ENCODE measurements at regions not wholly inside any gene's neighbourhood (a gene's known extent, or its start where the extent isn't known, plus 50 kb on each side); places are given as distances from the start of the nearest gene placed in this dataset.

- Histone ChIP-seq H3K4me1 (ENCODE audit: insufficient read depth, low read length) (no peaks in the 10 kb centered on the region), H3K27me3 (ENCODE audit: insufficient read depth, low read length, poor library complexity, severe bottlenecking) (no peaks in the 10 kb centered on the region), H3K27ac (ENCODE audit: low read depth, low read length) (no peak overlapping the region), H3K9me3 (ENCODE audit: low read length) (no peaks in the 10 kb centered on the region), H3K36me3 (ENCODE audit: insufficient read depth, low read length) (no peaks in the 10 kb centered on the region), H3K4me3 (ENCODE audit: low read length) (no peak overlapping the region)
- no peak for DNase-seq
- peaks cover 0 to 2% of the 10 kb centered on the region in 2 donors for H3K27me3 Mint-ChIP-seq
- no peak overlapping the region for H3K27ac Mint-ChIP-seq
- ChIA-PET POLR2A (no interaction called here), CTCF (no interaction called here)
- H3K4me3 Mint-ChIP-seq: no peak overlapping the region
- peaks cover 0 to 38% (median 5%) of the 10 kb centered on the region in 3 donors for H3K36me3 Mint-ChIP-seq
- H3K9me3 Mint-ChIP-seq: peaks cover 32 to 45% (median 37%) of the 10 kb centered on the region in 5 donors
- no peaks in the 10 kb centered on the region for H3K4me1 Mint-ChIP-seq
Measured at GRCh38 chr13:33891196-33891742, 73.3 kb downstream of the RFC3 start.

DNA sequence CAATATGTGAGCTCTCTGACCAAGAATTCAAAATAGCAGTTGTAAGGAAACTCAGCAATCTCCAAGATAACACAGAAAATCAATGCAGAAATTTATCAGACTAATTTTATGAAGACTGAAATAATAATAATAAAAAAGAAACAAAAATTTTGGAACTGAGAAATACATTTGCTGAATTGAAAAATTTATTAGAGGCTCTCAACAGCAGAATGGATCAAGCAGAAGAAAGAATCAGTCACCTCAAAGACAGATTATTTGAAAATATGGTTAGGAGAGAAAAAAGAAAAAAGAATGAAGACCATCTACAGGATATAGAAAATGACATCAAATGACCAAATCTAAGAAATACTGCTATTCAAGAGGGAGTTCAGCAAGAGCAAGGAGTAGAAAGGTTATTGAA, 75.6 kb downstream of the RFC3 start:
- H3K36me3 Mint-ChIP-seq: peaks cover 0 to 39% (median 5%) of the 10 kb centered on the region in 3 donors
- Histone ChIP-seq H3K4me1 (ENCODE audit: insufficient read depth, low read length) (no peaks in the 10 kb centered on the region), H3K27ac (ENCODE audit: low read depth, low read length) (no peak overlapping the region), H3K4me3 (ENCODE audit: low read length) (no peak overlapping the region), H3K27me3 (ENCODE audit: insufficient read depth, low read length, poor library complexity, severe bottlenecking) (no peaks in the 10 kb centered on the region), H3K36me3 (ENCODE audit: insufficient read depth, low read length) (no peaks in the 10 kb centered on the region), H3K9me3 (ENCODE audit: low read length) (no peaks in the 10 kb centered on the region)
- H3K4me1 Mint-ChIP-seq: no peaks in the 10 kb centered on the region
- ChIA-PET CTCF (no interaction called here), POLR2A (no interaction called here)
- no peak for DNase-seq
- H3K9me3 Mint-ChIP-seq: peaks cover 46 to 59% (median 54%) of the 10 kb centered on the region in 5 donors
- no peak overlapping the region for H3K27ac Mint-ChIP-seq
- H3K27me3 Mint-ChIP-seq: peaks cover 0 to 2% of the 10 kb centered on the region in 2 donors
- no peak overlapping the region for H3K4me3 Mint-ChIP-seq

DNA sequence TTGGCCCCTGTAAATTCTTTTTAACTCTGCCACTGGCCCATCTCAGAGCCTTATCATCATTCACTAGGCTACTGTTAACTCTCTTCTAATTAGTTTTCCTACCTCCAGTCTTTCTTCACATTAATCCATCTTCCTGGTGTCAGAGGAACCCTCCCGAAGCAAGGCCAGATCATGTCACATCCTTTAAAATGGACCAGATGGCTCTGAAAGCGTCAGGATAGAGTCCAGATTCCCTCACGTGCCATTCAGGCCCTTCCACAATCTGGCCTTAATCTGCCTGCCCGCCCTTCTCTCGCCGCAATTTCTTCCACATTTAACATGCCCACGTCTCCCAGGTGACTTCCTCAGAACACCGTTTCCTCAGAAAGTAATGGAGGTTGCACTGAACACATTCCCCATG, 86.5 kb downstream of the RFC3 start:
- Histone ChIP-seq H3K4me3 (ENCODE audit: low read length) (no peak overlapping the region), H3K27ac (ENCODE audit: low read depth, low read length) (no peak overlapping the region), H3K27me3 (ENCODE audit: insufficient read depth, low read length, poor library complexity, severe bottlenecking) (no peaks in the 10 kb centered on the region), H3K4me1 (ENCODE audit: insufficient read depth, low read length) (no peaks in the 10 kb centered on the region), H3K36me3 (ENCODE audit: insufficient read depth, low read length) (no peaks in the 10 kb centered on the region), H3K9me3 (ENCODE audit: low read length) (no peaks in the 10 kb centered on the region)
- Mint-ChIP-seq H3K4me3 (no peak overlapping the region), H3K9me3 (peaks cover 9 to 20% (median 11%) of the 10 kb centered on the region in 5 donors), H3K4me1 (no peaks in the 10 kb centered on the region), H3K36me3 (no peaks in the 10 kb centered on the region), H3K27ac (no peak overlapping the region), H3K27me3 (no peaks in the 10 kb centered on the region)
- CTCF ChIA-PET: no interaction called here
- POLR2A ChIA-PET: no interaction called here
- no peak for DNase-seq

GRCh38 chr13:33908116-33908515, 90.2 kb downstream of the RFC3 start:
- no peaks in the 10 kb centered on the region for H3K4me1 ChIP-seq (ENCODE audit: insufficient read depth, low read length)
- DNase-seq: no peak
- no peak overlapping the region for H3K4me3 ChIP-seq (ENCODE audit: low read length)
- H3K36me3 Mint-ChIP-seq: no peaks in the 10 kb centered on the region
- H3K27me3 ChIP-seq (ENCODE audit: insufficient read depth, low read length, poor library complexity, severe bottlenecking): no peaks in the 10 kb centered on the region
- H3K27me3 Mint-ChIP-seq: no peaks in the 10 kb centered on the region
- no peaks in the 10 kb centered on the region for H3K36me3 ChIP-seq (ENCODE audit: insufficient read depth, low read length)
- CTCF ChIA-PET: no interaction called here
- no peak overlapping the region for H3K4me3 Mint-ChIP-seq
- H3K9me3 Mint-ChIP-seq: peaks cover 0 to 2% (median 0%) of the 10 kb centered on the region in 5 donors
- no peak overlapping the region for H3K27ac Mint-ChIP-seq
- no peaks in the 10 kb centered on the region for H3K9me3 ChIP-seq (ENCODE audit: low read length)
- POLR2A ChIA-PET: no interaction called here
- no peak overlapping the region for H3K27ac ChIP-seq (ENCODE audit: low read depth, low read length)
- no peaks in the 10 kb centered on the region for H3K4me1 Mint-ChIP-seq

- ChIA-PET POLR2A (no interaction called here), CTCF (no interaction called here)
- H3K36me3 ChIP-seq (ENCODE audit: insufficient read depth, low read length): no peaks in the 10 kb centered on the region
- DNase-seq: no peak
- Mint-ChIP-seq H3K9me3 (no peaks in the 10 kb centered on the region), H3K4me3 (no peak overlapping the region), H3K27ac (no peak overlapping the region), H3K36me3 (no peaks in the 10 kb centered on the region), H3K4me1 (no peaks in the 10 kb centered on the region), H3K27me3 (no peaks in the 10 kb centered on the region)
- H3K9me3 ChIP-seq (ENCODE audit: low read length): no peaks in the 10 kb centered on the region
- no peak overlapping the region for H3K27ac ChIP-seq (ENCODE audit: low read depth, low read length)
- no peak overlapping the region for H3K4me3 ChIP-seq (ENCODE audit: low read length)
- H3K27me3 ChIP-seq (ENCODE audit: insufficient read depth, low read length, poor library complexity, severe bottlenecking): no peaks in the 10 kb centered on the region
- no peaks in the 10 kb centered on the region for H3K4me1 ChIP-seq (ENCODE audit: insufficient read depth, low read length)
Measured at GRCh38 chr13:33910255-33910654, 92.3 kb downstream of the RFC3 start.

DNA sequence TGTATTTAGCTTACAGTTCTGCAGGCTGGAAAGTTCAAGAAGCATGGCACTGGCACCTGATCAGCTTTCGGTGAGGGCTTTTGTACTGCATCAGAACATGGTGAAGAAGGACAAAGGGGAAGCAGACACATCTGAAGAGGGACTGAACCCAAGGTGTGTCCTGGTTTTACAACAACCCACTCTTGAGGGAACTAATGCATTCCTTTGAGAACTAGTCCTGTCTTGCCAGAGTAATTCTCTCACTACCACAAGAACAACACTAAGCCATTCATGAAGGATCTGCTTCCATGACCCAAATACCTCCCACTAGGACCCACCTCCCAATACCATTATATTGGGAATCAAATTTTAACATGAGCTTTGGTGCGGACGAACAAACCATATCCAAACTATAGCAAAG, 93.6 kb downstream of the RFC3 start:
- CTCF ChIA-PET: no interaction called here
- Histone ChIP-seq H3K27me3 (ENCODE audit: insufficient read depth, low read length, poor library complexity, severe bottlenecking) (no peaks in the 10 kb centered on the region), H3K4me1 (ENCODE audit: insufficient read depth, low read length) (no peaks in the 10 kb centered on the region), H3K27ac (ENCODE audit: low read depth, low read length) (no peak overlapping the region), H3K36me3 (ENCODE audit: insufficient read depth, low read length) (no peaks in the 10 kb centered on the region), H3K9me3 (ENCODE audit: low read length) (no peaks in the 10 kb centered on the region), H3K4me3 (ENCODE audit: low read length) (no peak overlapping the region)
- H3K27ac Mint-ChIP-seq: no peak overlapping the region
- no peak overlapping the region for H3K4me3 Mint-ChIP-seq
- no peak for DNase-seq
- H3K4me1 Mint-ChIP-seq: no peaks in the 10 kb centered on the region
- POLR2A ChIA-PET: no interaction called here
- no peaks in the 10 kb centered on the region for H3K9me3 Mint-ChIP-seq
- no peaks in the 10 kb centered on the region for H3K27me3 Mint-ChIP-seq
- no peaks in the 10 kb centered on the region for H3K36me3 Mint-ChIP-seq

- no peak overlapping the region for H3K4me3 Mint-ChIP-seq
Measured at GRCh38 chr13:33913829-33914228, 95.9 kb downstream of the RFC3 start.

DNA sequence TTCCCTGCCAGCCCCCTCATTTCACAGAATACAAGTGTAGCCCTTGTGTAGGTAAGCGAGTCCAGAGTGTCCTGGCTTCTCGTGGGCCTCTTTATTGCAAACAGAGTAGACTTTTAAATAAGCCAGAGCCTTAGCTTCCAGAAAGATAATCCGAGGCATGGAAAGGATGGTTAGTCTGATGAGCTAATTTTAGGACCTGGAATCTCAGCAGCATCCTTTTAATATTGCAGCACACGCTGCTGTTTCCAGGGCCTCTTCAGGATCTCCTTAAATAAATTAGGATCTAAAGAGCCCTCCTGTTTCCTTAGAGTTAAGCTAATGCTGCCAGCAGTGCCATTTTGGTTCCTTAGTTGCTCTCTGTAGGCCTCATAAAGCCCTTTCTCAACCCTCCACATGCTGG, 99.2 kb downstream of the RFC3 start:
- Histone ChIP-seq H3K4me3 (ENCODE audit: low read length) (no peak overlapping the region), H3K36me3 (ENCODE audit: insufficient read depth, low read length) (no peaks in the 10 kb centered on the region), H3K4me1 (ENCODE audit: insufficient read depth, low read length) (no peaks in the 10 kb centered on the region), H3K27ac (ENCODE audit: low read depth, low read length) (no peak overlapping the region), H3K27me3 (ENCODE audit: insufficient read depth, low read length, poor library complexity, severe bottlenecking) (no peaks in the 10 kb centered on the region), H3K9me3 (ENCODE audit: low read length) (no peaks in the 10 kb centered on the region)
- DNase-seq: no peak
- Mint-ChIP-seq H3K36me3 (no peaks in the 10 kb centered on the region), H3K9me3 (no peaks in the 10 kb centered on the region), H3K4me3 (no peak overlapping the region), H3K27ac (peak overlapping the region in 1 of 8 donors; percentile 6), H3K27me3 (no peaks in the 10 kb centered on the region), H3K4me1 (no peaks in the 10 kb centered on the region)
- ChIA-PET CTCF (no interaction called here), POLR2A (no interaction called here)

More at GRCh38 chr13:33913829-33914228, 95.9 kb downstream of the RFC3 start:
- H3K27me3 ChIP-seq (ENCODE audit: insufficient read depth, low read length, poor library complexity, severe bottlenecking): no peaks in the 10 kb centered on the region
- H3K27ac Mint-ChIP-seq: no peak overlapping the region
- no peaks in the 10 kb centered on the region for H3K4me1 Mint-ChIP-seq
- POLR2A ChIA-PET: no interaction called here
- no peaks in the 10 kb centered on the region for H3K36me3 ChIP-seq (ENCODE audit: insufficient read depth, low read length)
- no peaks in the 10 kb centered on the region for H3K4me1 ChIP-seq (ENCODE audit: insufficient read depth, low read length)
- H3K36me3 Mint-ChIP-seq: no peaks in the 10 kb centered on the region
- no peak overlapping the region for H3K27ac ChIP-seq (ENCODE audit: low read depth, low read length)
- CTCF ChIA-PET: no interaction called here
- no peaks in the 10 kb centered on the region for H3K9me3 ChIP-seq (ENCODE audit: low read length)
- no peaks in the 10 kb centered on the region for H3K9me3 Mint-ChIP-seq
- no peaks in the 10 kb centered on the region for H3K27me3 Mint-ChIP-seq
- DNase-seq: no peak
- no peak overlapping the region for H3K4me3 ChIP-seq (ENCODE audit: low read length)

Measured in CD8-positive, alpha-beta memory T cell (primary cell).